ENCODE measurements at regions not wholly inside any gene's neighbourhood (a gene's known extent, or its start where the extent isn't known, plus 50 kb on each side); places are given as distances from the start of the nearest gene placed in this dataset.

DNA sequence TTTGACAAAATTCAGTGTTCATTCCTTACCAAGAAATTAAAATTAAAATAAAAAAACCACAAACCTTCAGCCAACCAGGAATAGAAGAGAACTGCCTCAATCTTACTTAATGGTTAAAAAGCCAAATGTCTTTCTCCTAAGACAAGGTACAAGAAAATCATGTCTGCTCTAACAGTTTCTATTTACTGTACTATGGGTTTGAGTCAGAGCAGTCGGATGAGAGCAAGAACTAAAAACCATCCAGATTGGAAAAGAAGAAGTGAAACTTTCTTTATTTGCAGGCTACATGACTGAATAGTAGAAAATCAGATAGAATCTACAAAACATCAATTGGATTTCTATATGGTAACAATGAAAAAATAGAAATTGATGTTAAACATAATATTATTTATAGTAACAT lies 555.5 kb upstream of the TNP1 start (continued):
- TF ChIP-seq MYC (IDR thresholded peaks at IDR 0.05; ENCODE audit: insufficient read depth, insufficient read length, insufficient replicate concordance, low read length, severe bottlenecking) (no peak), ASH2L (IDR thresholded peaks at IDR 0.05; ENCODE audit: borderline replicate concordance, low read depth) (no peak), POLR2AphosphoS2 (IDR thresholded peaks at IDR 0.05; ENCODE audit: low read depth, low read length) (no peak), KDM1A (IDR thresholded peaks at IDR 0.05; ENCODE audit: borderline replicate concordance) (no peak), ETV6 (conservative IDR thresholded peaks at IDR 0.05 in 1 of 2, IDR thresholded peaks at IDR 0.05 in 1 of 2; ENCODE audit: borderline replicate concordance in 1 of 2, low read depth in 1 of 2) (peak in 1 of 2 experiments; percentile 39; a peak in 1 of 4 replicates), HDAC2 (IDR thresholded peaks at IDR 0.05) (no peak), MYB (IDR thresholded peaks at IDR 0.05; ENCODE audit: borderline replicate concordance, low read depth, low read length) (no peak), POLR2A (IDR thresholded peaks at IDR 0.05; ENCODE audit: low read depth, low read length) (no peak), DPF2 (IDR thresholded peaks at IDR 0.05) (no peak), MEF2B (IDR thresholded peaks at IDR 0.05; ENCODE audit: partially characterized antibody, poor library complexity, severe bottlenecking) (no peak), NBN (IDR thresholded peaks at IDR 0.05) (no peak), GATAD2B (conservative IDR thresholded peaks at IDR 0.05; ENCODE audit: low read depth) (no peak), NR2C1 (IDR thresholded peaks at IDR 0.05) (no peak), SUPT20H (IDR thresholded peaks at IDR 0.05; ENCODE audit: borderline replicate concordance, control insufficient read depth, low read depth, low read length) (no peak), ZZZ3 (IDR thresholded peaks at IDR 0.05; ENCODE audit: control insufficient read depth, insufficient read length, low read depth) (no peak), TCF3 (IDR thresholded peaks at IDR 0.05; ENCODE audit: borderline replicate concordance, insufficient read depth, low read depth, low read length) (no peak)
- TF ChIP-seq, protein P1, sequence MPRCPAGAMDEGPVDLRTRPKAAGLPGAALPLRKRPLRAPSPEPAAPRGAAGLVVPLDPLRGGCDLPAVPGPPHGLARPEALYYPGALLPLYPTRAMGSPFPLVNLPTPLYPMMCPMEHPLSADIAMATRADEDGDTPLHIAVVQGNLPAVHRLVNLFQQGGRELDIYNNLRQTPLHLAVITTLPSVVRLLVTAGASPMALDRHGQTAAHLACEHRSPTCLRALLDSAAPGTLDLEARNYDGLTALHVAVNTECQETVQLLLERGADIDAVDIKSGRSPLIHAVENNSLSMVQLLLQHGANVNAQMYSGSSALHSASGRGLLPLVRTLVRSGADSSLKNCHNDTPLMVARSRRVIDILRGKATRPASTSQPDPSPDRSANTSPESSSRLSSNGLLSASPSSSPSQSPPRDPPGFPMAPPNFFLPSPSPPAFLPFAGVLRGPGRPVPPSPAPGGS (IDR thresholded peaks at IDR 0.05; ENCODE audit: borderline replicate concordance, insufficient read depth, low read depth, low read length, poor library complexity, severe bottlenecking): no peak
- TF ChIP-seq, protein P2, sequence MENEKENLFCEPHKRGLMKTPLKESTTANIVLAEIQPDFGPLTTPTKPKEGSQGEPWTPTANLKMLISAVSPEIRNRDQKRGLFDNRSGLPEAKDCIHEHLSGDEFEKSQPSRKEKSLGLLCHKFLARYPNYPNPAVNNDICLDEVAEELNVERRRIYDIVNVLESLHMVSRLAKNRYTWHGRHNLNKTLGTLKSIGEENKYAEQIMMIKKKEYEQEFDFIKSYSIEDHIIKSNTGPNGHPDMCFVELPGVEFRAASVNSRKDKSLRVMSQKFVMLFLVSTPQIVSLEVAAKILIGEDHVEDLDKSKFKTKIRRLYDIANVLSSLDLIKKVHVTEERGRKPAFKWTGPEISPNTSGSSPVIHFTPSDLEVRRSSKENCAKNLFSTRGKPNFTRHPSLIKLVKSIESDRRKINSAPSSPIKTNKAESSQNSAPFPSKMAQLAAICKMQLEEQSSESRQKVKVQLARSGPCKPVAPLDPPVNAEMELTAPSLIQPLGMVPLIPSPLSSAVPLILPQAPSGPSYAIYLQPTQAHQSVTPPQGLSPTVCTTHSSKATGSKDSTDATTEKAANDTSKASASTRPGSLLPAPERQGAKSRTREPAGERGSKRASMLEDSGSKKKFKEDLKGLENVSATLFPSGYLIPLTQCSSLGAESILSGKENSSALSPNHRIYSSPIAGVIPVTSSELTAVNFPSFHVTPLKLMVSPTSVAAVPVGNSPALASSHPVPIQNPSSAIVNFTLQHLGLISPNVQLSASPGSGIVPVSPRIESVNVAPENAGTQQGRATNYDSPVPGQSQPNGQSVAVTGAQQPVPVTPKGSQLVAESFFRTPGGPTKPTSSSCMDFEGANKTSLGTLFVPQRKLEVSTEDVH (IDR thresholded peaks at IDR 0.05; ENCODE audit: low read depth, partially characterized antibody): no peak
- TF ChIP-seq, protein P3, sequence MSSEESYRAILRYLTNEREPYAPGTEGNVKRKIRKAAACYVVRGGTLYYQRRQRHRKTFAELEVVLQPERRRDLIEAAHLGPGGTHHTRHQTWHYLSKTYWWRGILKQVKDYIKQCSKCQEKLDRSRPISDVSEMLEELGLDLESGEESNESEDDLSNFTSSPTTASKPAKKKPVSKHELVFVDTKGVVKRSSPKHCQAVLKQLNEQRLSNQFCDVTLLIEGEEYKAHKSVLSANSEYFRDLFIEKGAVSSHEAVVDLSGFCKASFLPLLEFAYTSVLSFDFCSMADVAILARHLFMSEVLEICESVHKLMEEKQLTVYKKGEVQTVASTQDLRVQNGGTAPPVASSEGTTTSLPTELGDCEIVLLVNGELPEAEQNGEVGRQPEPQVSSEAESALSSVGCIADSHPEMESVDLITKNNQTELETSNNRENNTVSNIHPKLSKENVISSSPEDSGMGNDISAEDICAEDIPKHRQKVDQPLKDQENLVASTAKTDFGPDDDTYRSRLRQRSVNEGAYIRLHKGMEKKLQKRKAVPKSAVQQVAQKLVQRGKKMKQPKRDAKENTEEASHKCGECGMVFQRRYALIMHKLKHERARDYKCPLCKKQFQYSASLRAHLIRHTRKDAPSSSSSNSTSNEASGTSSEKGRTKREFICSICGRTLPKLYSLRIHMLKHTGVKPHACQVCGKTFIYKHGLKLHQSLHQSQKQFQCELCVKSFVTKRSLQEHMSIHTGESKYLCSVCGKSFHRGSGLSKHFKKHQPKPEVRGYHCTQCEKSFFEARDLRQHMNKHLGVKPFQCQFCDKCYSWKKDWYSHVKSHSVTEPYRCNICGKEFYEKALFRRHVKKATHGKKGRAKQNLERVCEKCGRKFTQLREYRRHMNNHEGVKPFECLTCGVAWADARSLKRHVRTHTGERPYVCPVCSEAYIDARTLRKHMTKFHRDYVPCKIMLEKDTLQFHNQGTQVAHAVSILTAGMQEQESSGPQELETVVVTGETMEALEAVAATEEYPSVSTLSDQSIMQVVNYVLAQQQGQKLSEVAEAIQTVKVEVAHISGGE (CRISPR knock-in tag; IDR thresholded peaks at IDR 0.05): no peak
- TF ChIP-seq, protein P4, sequence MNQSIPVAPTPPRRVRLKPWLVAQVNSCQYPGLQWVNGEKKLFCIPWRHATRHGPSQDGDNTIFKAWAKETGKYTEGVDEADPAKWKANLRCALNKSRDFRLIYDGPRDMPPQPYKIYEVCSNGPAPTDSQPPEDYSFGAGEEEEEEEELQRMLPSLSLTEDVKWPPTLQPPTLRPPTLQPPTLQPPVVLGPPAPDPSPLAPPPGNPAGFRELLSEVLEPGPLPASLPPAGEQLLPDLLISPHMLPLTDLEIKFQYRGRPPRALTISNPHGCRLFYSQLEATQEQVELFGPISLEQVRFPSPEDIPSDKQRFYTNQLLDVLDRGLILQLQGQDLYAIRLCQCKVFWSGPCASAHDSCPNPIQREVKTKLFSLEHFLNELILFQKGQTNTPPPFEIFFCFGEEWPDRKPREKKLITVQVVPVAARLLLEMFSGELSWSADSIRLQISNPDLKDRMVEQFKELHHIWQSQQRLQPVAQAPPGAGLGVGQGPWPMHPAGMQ (IDR thresholded peaks at IDR 0.05; ENCODE audit: borderline replicate concordance): no peak

All from GM12878 (cell line).